Endothelial cell of umbilical vein (primary cell): ENCODE measurements at regions not wholly inside any gene's neighbourhood (a gene's known extent, or its start where the extent isn't known, plus 50 kb on each side); places are given as distances from the start of the nearest gene placed in this dataset.

Experiments used
- CTCF ChIP-seq, 2 donors: IDR thresholded peaks; 1 replicate in 1 of 2; 2 replicates in 1 of 2; pipeline ENCODE4 v1.5.1; 2011; ENCODE audit warnings: low read length in 2 of 2, mild to moderate bottlenecking in 2 of 2, moderate library complexity in 2 of 2, control low read depth in 1 of 2, inconsistent platforms in 1 of 2, low read depth in 1 of 2; ENCODE audit not compliant: insufficient read depth in 1 of 2; ENCODE audit errors: extremely low read depth in 1 of 2
- EZH2 ChIP-seq: IDR thresholded peaks from 2 replicates; pipeline ENCODE4 v1.6.1; 2012; ENCODE audit warnings: borderline replicate concordance, low read depth, mild to moderate bottlenecking, moderate library complexity, low read length, inconsistent platforms; ENCODE audit not compliant: severe bottlenecking
- JUN ChIP-seq: IDR thresholded peaks from 2 replicates; pipeline ENCODE4 v1.6.1; 2011; ENCODE audit warnings: borderline replicate concordance, low read depth; ENCODE audit not compliant: insufficient read length, insufficient read depth
- MYC ChIP-seq: IDR thresholded peaks from one replicate; pipeline ENCODE4 v1.6.1; 2011; ENCODE audit warnings: mild to moderate bottlenecking, low read depth, low read length
- POLR2A ChIP-seq: IDR thresholded peaks from 2 replicates; pipeline ENCODE4 v1.6.1; 2012; ENCODE audit warnings: low read depth, mild to moderate bottlenecking, control low read depth, low read length
- POLR2AphosphoS5 ChIP-seq: IDR thresholded peaks from 2 replicates; pipeline ENCODE4 v1.6.1; 2012; ENCODE audit warnings: low read depth, mild to moderate bottlenecking, control low read depth, low read length, moderate library complexity; ENCODE audit not compliant: insufficient read depth

- TF ChIP-seq CTCF (IDR thresholded peaks at IDR 0.05; ENCODE audit: extremely low read depth in 1 of 2, insufficient read depth in 1 of 2, low read depth in 1 of 2, low read length in 2 of 2) (no peak), JUN (no peak), POLR2A (no peak), POLR2AphosphoS5 (no peak), EZH2 (no peak), MYC (no peak)
Observed at GRCh38 chr3:76308541-76308940, 523.2 kb upstream of the ZNF717 start.
